ENCODE measurements at regions not wholly inside any gene's neighbourhood (a gene's known extent, or its start where the extent isn't known, plus 50 kb on each side); places are given as distances from the start of the nearest gene placed in this dataset.

- TF ChIP-seq RAD21 (IDR thresholded peaks at IDR 0.05; ENCODE audit: low read depth): no peak
These were observed 474.0 kb downstream of the PLPP3 start for GRCh38 chr1:56105397-56105796.

GRCh38 chr1:56099766-56100265, 479.5 kb downstream of the PLPP3 start:
- no peak for TF ChIP-seq YY1 (IDR thresholded peaks at IDR 0.05; ENCODE audit: low read depth)
- no peak for TF ChIP-seq RAD21 (IDR thresholded peaks at IDR 0.05; ENCODE audit: low read depth)
- no peak for TF ChIP-seq TEAD4 (IDR thresholded peaks at IDR 0.05)
- no peak for TF ChIP-seq EP300 (IDR thresholded peaks at IDR 0.05; ENCODE audit: borderline replicate concordance)
- TF ChIP-seq, protein P1, sequence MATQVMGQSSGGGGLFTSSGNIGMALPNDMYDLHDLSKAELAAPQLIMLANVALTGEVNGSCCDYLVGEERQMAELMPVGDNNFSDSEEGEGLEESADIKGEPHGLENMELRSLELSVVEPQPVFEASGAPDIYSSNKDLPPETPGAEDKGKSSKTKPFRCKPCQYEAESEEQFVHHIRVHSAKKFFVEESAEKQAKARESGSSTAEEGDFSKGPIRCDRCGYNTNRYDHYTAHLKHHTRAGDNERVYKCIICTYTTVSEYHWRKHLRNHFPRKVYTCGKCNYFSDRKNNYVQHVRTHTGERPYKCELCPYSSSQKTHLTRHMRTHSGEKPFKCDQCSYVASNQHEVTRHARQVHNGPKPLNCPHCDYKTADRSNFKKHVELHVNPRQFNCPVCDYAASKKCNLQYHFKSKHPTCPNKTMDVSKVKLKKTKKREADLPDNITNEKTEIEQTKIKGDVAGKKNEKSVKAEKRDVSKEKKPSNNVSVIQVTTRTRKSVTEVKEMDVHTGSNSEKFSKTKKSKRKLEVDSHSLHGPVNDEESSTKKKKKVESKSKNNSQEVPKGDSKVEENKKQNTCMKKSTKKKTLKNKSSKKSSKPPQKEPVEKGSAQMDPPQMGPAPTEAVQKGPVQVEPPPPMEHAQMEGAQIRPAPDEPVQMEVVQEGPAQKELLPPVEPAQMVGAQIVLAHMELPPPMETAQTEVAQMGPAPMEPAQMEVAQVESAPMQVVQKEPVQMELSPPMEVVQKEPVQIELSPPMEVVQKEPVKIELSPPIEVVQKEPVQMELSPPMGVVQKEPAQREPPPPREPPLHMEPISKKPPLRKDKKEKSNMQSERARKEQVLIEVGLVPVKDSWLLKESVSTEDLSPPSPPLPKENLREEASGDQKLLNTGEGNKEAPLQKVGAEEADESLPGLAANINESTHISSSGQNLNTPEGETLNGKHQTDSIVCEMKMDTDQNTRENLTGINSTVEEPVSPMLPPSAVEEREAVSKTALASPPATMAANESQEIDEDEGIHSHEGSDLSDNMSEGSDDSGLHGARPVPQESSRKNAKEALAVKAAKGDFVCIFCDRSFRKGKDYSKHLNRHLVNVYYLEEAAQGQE (IDR thresholded peaks at IDR 0.05; ENCODE audit: low read depth): no peak
- no peak for TF ChIP-seq CEBPB (IDR thresholded peaks at IDR 0.05)
- TF ChIP-seq ZBTB7A (IDR thresholded peaks at IDR 0.05; ENCODE audit: low read depth): no peak

DNA sequence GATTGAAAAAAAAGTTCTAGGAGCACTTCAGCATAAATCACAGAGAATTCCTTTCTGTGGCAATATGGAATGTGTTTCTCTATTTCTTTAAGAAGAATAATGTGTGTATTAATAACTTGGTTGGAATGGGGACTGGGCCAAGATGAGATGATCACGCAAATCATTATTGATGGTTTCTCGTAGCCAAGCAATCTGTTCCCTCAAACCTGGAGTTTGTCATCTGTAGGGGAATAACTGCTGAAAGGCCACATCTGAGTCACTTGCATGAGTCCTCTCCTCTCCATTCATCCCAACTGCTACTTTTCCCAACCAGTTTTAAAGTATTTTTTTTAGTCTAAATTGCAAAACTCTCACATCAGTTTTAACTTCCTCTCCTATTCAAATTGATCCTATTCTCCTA, 480.4 kb downstream of the PLPP3 start:
- TF ChIP-seq YY1 (IDR thresholded peaks at IDR 0.05; ENCODE audit: low read depth): no peak
- no peak for TF ChIP-seq TAF1 (IDR thresholded peaks at IDR 0.05; ENCODE audit: low read depth)
- no peak for TF ChIP-seq EGR1 (IDR thresholded peaks at IDR 0.05)
- no peak for TF ChIP-seq NFIC (IDR thresholded peaks at IDR 0.05)
- no peak for TF ChIP-seq USF1 (IDR thresholded peaks at IDR 0.05)
- TF ChIP-seq ZBTB7A (IDR thresholded peaks at IDR 0.05; ENCODE audit: low read depth): no peak
- no peak for TF ChIP-seq EP300 (IDR thresholded peaks at IDR 0.05; ENCODE audit: borderline replicate concordance)
- TF ChIP-seq TCF12 (IDR thresholded peaks at IDR 0.05; ENCODE audit: low read depth): no peak
- TF ChIP-seq TEAD4 (IDR thresholded peaks at IDR 0.05): no peak
- TF ChIP-seq FOXM1 (IDR thresholded peaks at IDR 0.05; ENCODE audit: borderline replicate concordance, low read depth): no peak
- no peak for TF ChIP-seq RAD21 (IDR thresholded peaks at IDR 0.05; ENCODE audit: low read depth)
- no peak for TF ChIP-seq MAX (IDR thresholded peaks at IDR 0.05)
- TF ChIP-seq, protein P1 (IDR thresholded peaks at IDR 0.05; ENCODE audit: low read depth): no peak
- TF ChIP-seq CEBPB (IDR thresholded peaks at IDR 0.05): no peak
- no peak for TF ChIP-seq CREB1 (IDR thresholded peaks at IDR 0.05; ENCODE audit: low read depth)

GRCh38 chr1:56097713-56098112, 481.6 kb downstream of the PLPP3 start:
- no peak for TF ChIP-seq FOXM1 (IDR thresholded peaks at IDR 0.05; ENCODE audit: borderline replicate concordance, low read depth)
- TF ChIP-seq CREB1 (IDR thresholded peaks at IDR 0.05; ENCODE audit: low read depth): no peak
- no peak for TF ChIP-seq EP300 (IDR thresholded peaks at IDR 0.05; ENCODE audit: borderline replicate concordance)
- TF ChIP-seq CEBPB (IDR thresholded peaks at IDR 0.05): no peak
- no peak for TF ChIP-seq NFIC (IDR thresholded peaks at IDR 0.05)
- TF ChIP-seq, protein P1 (IDR thresholded peaks at IDR 0.05; ENCODE audit: low read depth): no peak
- TF ChIP-seq ZBTB7A (IDR thresholded peaks at IDR 0.05; ENCODE audit: low read depth): no peak
- no peak for TF ChIP-seq TEAD4 (IDR thresholded peaks at IDR 0.05)
- TF ChIP-seq RAD21 (IDR thresholded peaks at IDR 0.05; ENCODE audit: low read depth): no peak
- no peak for TF ChIP-seq EGR1 (IDR thresholded peaks at IDR 0.05)
- no peak for TF ChIP-seq TAF1 (IDR thresholded peaks at IDR 0.05; ENCODE audit: low read depth)
- no peak for TF ChIP-seq MAX (IDR thresholded peaks at IDR 0.05)
